NOMO-1 treated with dmso at 0.1 percent for 144 hours (cell line): ENCODE measurements at regions not wholly inside any gene's neighbourhood (a gene's known extent, or its start where the extent isn't known, plus 50 kb on each side); places are given as distances from the start of the nearest gene placed in this dataset.

Source experiments
- DNase-seq: peaks from one replicate; lab custom pipeline; 2025; ENCODE audit not compliant: unreplicated experiment; lab: John Stamatoyannopoulos, UW

GRCh38 chr4:79034544-79034943 is 95.3 kb upstream of the PAQR3 start:
- DNase-seq, result no peak

- DNase-seq, result no peak
Observed at GRCh38 chr4:79030973-79031372, 91.7 kb upstream of the PAQR3 start.

GRCh38 chr4:79027656-79028055 is 88.4 kb upstream of the PAQR3 start:
- DNase-seq, result no peak

- DNase-seq, result no peak
Observed at GRCh38 chr4:79025170-79025569, 85.9 kb upstream of the PAQR3 start.

- DNase-seq, result no peak
Observed at GRCh38 chr4:79023799-79024770, 84.8 kb upstream of the PAQR3 start.

- DNase-seq, result no peak
Observed at GRCh38 chr4:79022529-79022928, 83.3 kb upstream of the PAQR3 start.

GRCh38 chr4:79017481-79017880 is 78.2 kb upstream of the PAQR3 start:
- no peak for DNase-seq

- no peak for DNase-seq
Observed at GRCh38 chr4:79016878-79017277, 77.6 kb upstream of the PAQR3 start.

- no peak for DNase-seq
Observed at GRCh38 chr4:79015411-79015810, 76.2 kb upstream of the PAQR3 start.

- DNase-seq, result no peak
Observed at GRCh38 chr4:79014230-79014629, 75.0 kb upstream of the PAQR3 start.

GRCh38 chr4:79013756-79014155 is 74.5 kb upstream of the PAQR3 start:
- DNase-seq, result no peak

GRCh38 chr4:78990938-78991810 is 51.9 kb upstream of the PAQR3 start:
- DNase-seq, result no peak

GRCh38 chr4:78989697-78990270 is 50.5 kb upstream of the PAQR3 start:
- DNase-seq, result no peak
